H9 (cell line): ENCODE measurements at regions not wholly inside any gene's neighbourhood (a gene's known extent, or its start where the extent isn't known, plus 50 kb on each side); places are given as distances from the start of the nearest gene placed in this dataset.

Experiments used
- DNase-seq: peaks from one replicate; pipeline ENCODE4 v3.0.0-alpha.2; 2017
- H2AFZ ChIP-seq: one replicate; pipeline ENCODE4 v1.6.1; 2013; ENCODE audit warnings: mild to moderate bottlenecking, low read length, control low read depth, moderate library complexity
- H2AK5ac ChIP-seq: 2 replicates; pipeline ENCODE4 v1.6.1; 2013; ENCODE audit warnings: low read length, control low read depth, mixed read lengths; ENCODE audit not compliant: insufficient read length
- H2BK120ac ChIP-seq: one replicate; pipeline ENCODE4 v1.6.1; 2013; ENCODE audit warnings: low read depth, mild to moderate bottlenecking, low read length, control low read depth, inconsistent platforms; ENCODE audit not compliant: poor library complexity, severe bottlenecking
- H2BK12ac ChIP-seq: 2 replicates; pipeline ENCODE4 v1.6.1; 2013; ENCODE audit warnings: low read length, control low read depth, mixed read lengths, low read depth; ENCODE audit not compliant: insufficient read length
- H2BK15ac ChIP-seq: 2 replicates; pipeline ENCODE4 v1.6.1; 2013; ENCODE audit warnings: low read depth, low read length, control low read depth
- H2BK20ac ChIP-seq: one replicate; pipeline ENCODE4 v1.6.1; 2013; ENCODE audit warnings: low read depth, mild to moderate bottlenecking, low read length, control low read depth, inconsistent platforms; ENCODE audit not compliant: poor library complexity, severe bottlenecking
- H2BK5ac ChIP-seq: 2 replicates; pipeline ENCODE4 v1.6.1; 2013; ENCODE audit warnings: low read length, control low read depth, mixed read lengths; ENCODE audit not compliant: insufficient read length
- H3K14ac ChIP-seq: 2 replicates; pipeline ENCODE4 v1.6.1; 2013; ENCODE audit warnings: low read length, control low read depth; ENCODE audit not compliant: insufficient read depth
- H3K18ac ChIP-seq: 2 replicates; pipeline ENCODE4 v1.6.1; 2013; ENCODE audit warnings: low read depth, mild to moderate bottlenecking, mixed read lengths, low read length, control low read depth; ENCODE audit not compliant: insufficient read length
- H3K23ac ChIP-seq: 2 replicates; pipeline ENCODE4 v1.6.1; 2013; ENCODE audit warnings: low read length, control low read depth, mixed read lengths, low read depth; ENCODE audit not compliant: insufficient read length
- H3K23me2 ChIP-seq: 2 replicates; pipeline ENCODE4 v1.6.1; 2013; ENCODE audit warnings: low read depth, mild to moderate bottlenecking, mixed read lengths, low read length, control low read depth; ENCODE audit not compliant: insufficient read length, poor library complexity, severe bottlenecking
- H3K27ac ChIP-seq: 2 replicates; pipeline ENCODE4 v1.5.1; 2013; ENCODE audit warnings: low read length, control low read depth, mixed read lengths, low read depth; ENCODE audit not compliant: insufficient read length
- H3K27me3 ChIP-seq: 2 replicates; pipeline ENCODE4 v1.6.1; 2013; ENCODE audit warnings: low read length, control low read depth, inconsistent platforms; ENCODE audit not compliant: insufficient read depth
- H3K4ac ChIP-seq: 2 replicates; pipeline ENCODE4 v1.6.1; 2013; ENCODE audit warnings: low read depth, mild to moderate bottlenecking, control low read depth, inconsistent platforms, low read length, moderate library complexity
- H3K4me1 ChIP-seq: 2 replicates; pipeline ENCODE4 v1.6.1; 2013; ENCODE audit warnings: low read length, control low read depth, inconsistent platforms; ENCODE audit not compliant: insufficient read depth
- H3K4me2 ChIP-seq: 2 replicates; pipeline ENCODE4 v1.6.1; 2013; ENCODE audit warnings: low read length, control low read depth, mixed read lengths; ENCODE audit not compliant: insufficient read length, insufficient read depth
- H3K56ac ChIP-seq: 2 replicates; pipeline ENCODE4 v1.6.1; 2013; ENCODE audit warnings: low read depth, mild to moderate bottlenecking, mixed read lengths, low read length, control low read depth; ENCODE audit not compliant: insufficient read length
- H3K79me1 ChIP-seq: 2 replicates; pipeline ENCODE4 v1.6.1; 2013; ENCODE audit warnings: low read depth, mild to moderate bottlenecking, moderate library complexity, low read length, control low read depth, inconsistent platforms; ENCODE audit not compliant: insufficient read depth, poor library complexity, severe bottlenecking
- H3K79me2 ChIP-seq: 2 replicates; pipeline ENCODE4 v1.6.1; 2013; ENCODE audit warnings: low read length, control low read depth, inconsistent platforms; ENCODE audit not compliant: insufficient read depth
- H3K9ac ChIP-seq: 2 replicates; pipeline ENCODE4 v1.6.1; 2013; ENCODE audit warnings: low read length, control low read depth, mixed read lengths; ENCODE audit not compliant: insufficient read length; ENCODE audit errors: extremely low read depth
- H3K9me3 ChIP-seq: one replicate; pipeline ENCODE4 v1.6.1; 2013; ENCODE audit warnings: low read depth, low read length, inconsistent platforms; ENCODE audit not compliant: control insufficient read depth
- H3T11ph ChIP-seq: one replicate; pipeline ENCODE4 v1.6.1; 2013; ENCODE audit warnings: mild to moderate bottlenecking, low read length, control low read depth, inconsistent platforms
- H4K20me1 ChIP-seq: one replicate; pipeline ENCODE4 v1.6.1; 2013; ENCODE audit not compliant: control insufficient read depth, insufficient read length, insufficient read depth
- H4K5ac ChIP-seq: 2 replicates; pipeline ENCODE4 v1.6.1; 2013; ENCODE audit warnings: low read depth, mild to moderate bottlenecking, mixed read lengths, low read length, control low read depth; ENCODE audit not compliant: insufficient read length
- H4K8ac ChIP-seq: replicated peaks from 2 replicates; pipeline ENCODE4 v1.6.1; 2013; ENCODE audit warnings: low read length, control low read depth, mixed read lengths, low read depth; ENCODE audit not compliant: insufficient read length
- H4K91ac ChIP-seq: 2 replicates; pipeline ENCODE4 v1.6.1; 2013; ENCODE audit warnings: low read depth, mild to moderate bottlenecking, moderate library complexity, mixed read lengths, low read length, control low read depth; ENCODE audit not compliant: insufficient read length
- H3K27ac Mint-ChIP-seq, 3 experiments: 2 replicates in 2 of 3; 3 replicates in 1 of 3; pipeline ENCODE4 v1.8.0; 2020 to 2021; ENCODE audit warnings: mixed read lengths in 3 of 3, mild to moderate bottlenecking in 1 of 3, moderate library complexity in 1 of 3
- H3K27me3 Mint-ChIP-seq: 2 replicates; pipeline ENCODE4 v1.8.0; 2021; ENCODE audit warnings: low read depth, mild to moderate bottlenecking, moderate library complexity, mixed read lengths
- H3K36me3 Mint-ChIP-seq, 3 experiments: 2 replicates in 2 of 3; 3 replicates in 1 of 3; pipeline ENCODE4 v1.8.0; 2020 to 2021; ENCODE audit warnings: low read depth in 3 of 3, mixed read lengths in 3 of 3; ENCODE audit not compliant: insufficient read depth in 1 of 3
- H3K4me1 Mint-ChIP-seq, 2 experiments: 2 replicates each; pipeline ENCODE4 v1.8.0; 2020; ENCODE audit warnings: mixed read lengths in 2 of 2
- H3K4me3 Mint-ChIP-seq, 2 experiments: 2 replicates in 1 of 2; 3 replicates in 1 of 2; pipeline ENCODE4 v1.8.0; 2020 to 2021; ENCODE audit warnings: mild to moderate bottlenecking in 2 of 2, mixed read lengths in 2 of 2, moderate library complexity in 1 of 2
- H3K9me3 Mint-ChIP-seq, 2 experiments: 2 replicates in 1 of 2; 3 replicates in 1 of 2; pipeline ENCODE4 v1.8.0; 2020; ENCODE audit warnings: mild to moderate bottlenecking in 2 of 2, mixed read lengths in 2 of 2, moderate library complexity in 1 of 2
- WGBS: extraction: QIAGEN DNeasy Blood & Tissue Kit; methylation state at CpG from one replicate; pipeline ENCODE4 v1.1.7; 2013; ENCODE audit warnings: missing lambda C conversion rate, low lambda C conversion rate, mixed read lengths; ENCODE audit not compliant: insufficient read length; ENCODE audit errors: extremely low coverage; 5-methylcytosine and 5-hydroxymethylcytosine counted together
- TF ChIP-seq, protein P1 (sequence below): fragments of 200-600 bp; sonication (generic); conservative IDR thresholded peaks from 3 replicates; pipeline ENCODE4 v1.8.0; 2021; ENCODE audit warnings: antibody characterized with exemption, mild to moderate bottlenecking

DNA sequence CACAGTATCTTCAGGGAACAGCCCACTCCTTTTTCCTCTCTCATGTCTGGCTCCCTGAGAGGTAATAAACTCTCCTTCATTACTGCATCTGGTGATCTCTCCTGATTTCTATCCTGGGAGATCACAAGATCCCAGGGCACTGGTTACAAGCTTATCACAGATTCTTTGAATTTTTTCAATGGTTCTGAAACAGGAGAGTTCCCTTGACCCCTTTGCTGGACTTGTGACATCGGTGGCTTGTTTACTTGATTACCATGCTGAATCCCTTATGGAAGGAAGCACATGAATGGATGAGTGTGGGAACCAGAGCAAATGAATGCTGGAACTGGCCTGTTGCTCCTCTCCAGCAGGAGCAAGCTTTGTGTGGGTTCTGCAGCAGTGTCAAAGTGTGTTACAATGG lies 67.2 kb upstream of the HNMT start:
- Histone ChIP-seq H4K20me1 (no peaks in the 10 kb centered on the region), H3K4ac (no peak overlapping the region), H3K79me2 (no peaks in the 10 kb centered on the region), H2BK5ac (no peak overlapping the region), H3K79me1 (no peaks in the 10 kb centered on the region), H3K18ac (no peak overlapping the region), H3K23ac (no peak overlapping the region), H4K8ac (no peak overlapping the region), H2BK15ac (no peak overlapping the region), H3K9ac (no peak overlapping the region), H3T11ph (no peak overlapping the region), H4K5ac (no peak overlapping the region), H2AFZ (no peak overlapping the region), H2BK12ac (no peak overlapping the region), H3K27me3 (no peaks in the 10 kb centered on the region), H3K27ac (no peak overlapping the region), H4K91ac (no peak overlapping the region), H3K9me3 (no peaks in the 10 kb centered on the region), H3K14ac (no peak overlapping the region), H3K4me2 (no peak overlapping the region), H2BK120ac (no peak overlapping the region), H3K4me1 (no peaks in the 10 kb centered on the region), H3K23me2 (no peaks in the 10 kb centered on the region), H3K56ac (no peak overlapping the region), H2BK20ac (no peak overlapping the region), H2AK5ac (no peak overlapping the region)
- WGBS = no CpG with 5 or more reads among the region's 1 CpG
- Mint-ChIP-seq H3K27ac (no peak overlapping the region; a peak in 1 of 7 replicates), H3K9me3 (no peaks in the 10 kb centered on the region), H3K4me1 (peaks cover 4 to 9% of the 10 kb centered on the region in 2 experiments; a peak in 3 of 4 replicates), H3K27me3 (no peaks in the 10 kb centered on the region), H3K36me3 (no peaks in the 10 kb centered on the region), H3K4me3 (no peak overlapping the region)
- TF ChIP-seq, protein P1, sequence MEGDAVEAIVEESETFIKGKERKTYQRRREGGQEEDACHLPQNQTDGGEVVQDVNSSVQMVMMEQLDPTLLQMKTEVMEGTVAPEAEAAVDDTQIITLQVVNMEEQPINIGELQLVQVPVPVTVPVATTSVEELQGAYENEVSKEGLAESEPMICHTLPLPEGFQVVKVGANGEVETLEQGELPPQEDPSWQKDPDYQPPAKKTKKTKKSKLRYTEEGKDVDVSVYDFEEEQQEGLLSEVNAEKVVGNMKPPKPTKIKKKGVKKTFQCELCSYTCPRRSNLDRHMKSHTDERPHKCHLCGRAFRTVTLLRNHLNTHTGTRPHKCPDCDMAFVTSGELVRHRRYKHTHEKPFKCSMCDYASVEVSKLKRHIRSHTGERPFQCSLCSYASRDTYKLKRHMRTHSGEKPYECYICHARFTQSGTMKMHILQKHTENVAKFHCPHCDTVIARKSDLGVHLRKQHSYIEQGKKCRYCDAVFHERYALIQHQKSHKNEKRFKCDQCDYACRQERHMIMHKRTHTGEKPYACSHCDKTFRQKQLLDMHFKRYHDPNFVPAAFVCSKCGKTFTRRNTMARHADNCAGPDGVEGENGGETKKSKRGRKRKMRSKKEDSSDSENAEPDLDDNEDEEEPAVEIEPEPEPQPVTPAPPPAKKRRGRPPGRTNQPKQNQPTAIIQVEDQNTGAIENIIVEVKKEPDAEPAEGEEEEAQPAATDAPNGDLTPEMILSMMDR = no peak
- DNase-seq = no peak
